ENCODE measurements at regions not wholly inside any gene's neighbourhood (a gene's known extent, or its start where the extent isn't known, plus 50 kb on each side); places are given as distances from the start of the nearest gene placed in this dataset.

- Histone ChIP-seq H3K27me3 (ENCODE audit: control insufficient read depth in 2 of 2, insufficient read depth in 2 of 2, low read length in 2 of 2) (no peaks in the 10 kb centered on the region), H3K9me1 (ENCODE audit: control insufficient read depth, insufficient read depth, low read length) (no peaks in the 10 kb centered on the region)
- intact Hi-C loops (cut with micrococcal nuclease), result no loop called here
Measured at GRCh38 chr11:122353561-122353960, 237.5 kb upstream of the BLID start.

More at GRCh38 chr11:122353561-122353960, 237.5 kb upstream of the BLID start:
- DNase-seq (ENCODE audit: extremely low read depth in 1 of 4, low spot score in 3 of 4) (no peak), ATAC-seq (no peak), FAIRE-seq (no peak)
- Histone ChIP-seq H3K4me2 (ENCODE audit: insufficient read depth, low read length) (no peak overlapping the region), H2AFZ (ENCODE audit: low read depth, low read length) (no peak overlapping the region), H3K79me2 (ENCODE audit: control insufficient read depth, insufficient read depth, low read length) (no peaks in the 10 kb centered on the region), H3K9me3 (replicated peaks; ENCODE audit: control insufficient read depth, insufficient read depth, low read depth, low read length) (no peaks in the 10 kb centered on the region), H3K4me3 (no peak overlapping the region), H3K36me3 (ENCODE audit: control insufficient read depth, insufficient read depth, low read length) (no peaks in the 10 kb centered on the region), H3K4me1 (replicated peaks in 1 of 2; ENCODE audit: control insufficient read depth in 2 of 2, insufficient read depth in 2 of 2, low read length in 2 of 2) (no peaks in the 10 kb centered on the region), H3K9ac (ENCODE audit: insufficient read depth in 1 of 2, low read depth in 2 of 2, low read length in 2 of 2) (no peak overlapping the region), H3K27ac (ENCODE audit: extremely low read depth, low read depth, low read length) (no peak overlapping the region), H4K20me1 (replicated peaks; ENCODE audit: control insufficient read depth, insufficient read depth, low read length) (no peaks in the 10 kb centered on the region)
- in situ Hi-C loops (cut with MboI), result no loop called here
- ChIA-PET CTCF (ENCODE audit: low intra/inter-chr PET ratio) (no interaction called here), POLR2A (no interaction called here)
- 0% methylated on average over 4 of the region's 4 CpGs for WGBS (ENCODE audit: insufficient coverage, low coverage, missing lambda C conversion rate)
- TF ChIP-seq RAD51 (IDR thresholded peaks at IDR 0.05; ENCODE audit: borderline replicate concordance, low read depth) (no peak), FOXO4 (CRISPR knock-in tag; IDR thresholded peaks at IDR 0.05) (no peak), SOX6 (IDR thresholded peaks at IDR 0.05) (no peak), ZNF277 (CRISPR knock-in tag; IDR thresholded peaks at IDR 0.05; ENCODE audit: borderline replicate concordance) (no peak), HDAC2 (IDR thresholded peaks at IDR 0.05) (no peak), TBL1XR1 (IDR thresholded peaks at IDR 0.05; ENCODE audit: low read length in 2 of 2) (no peak), NR2C1 (IDR thresholded peaks at IDR 0.05) (no peak), NR2C1 (tag; IDR thresholded peaks at IDR 0.05) (no peak), E2F3 (CRISPR knock-in tag; IDR thresholded peaks at IDR 0.05) (no peak), HEY1 (CRISPR knock-in tag; IDR thresholded peaks at IDR 0.05; ENCODE audit: borderline replicate concordance) (no peak), TAF9B (IDR thresholded peaks at IDR 0.05; ENCODE audit: partially characterized antibody) (no peak), BACH1 (tag; IDR thresholded peaks at IDR 0.05) (no peak), NFE2L1 (tag; IDR thresholded peaks at IDR 0.05; ENCODE audit: borderline replicate concordance, low read depth) (no peak)
- BruUV-seq (replicated peaks), result no TSS peak

Data from K562 (cell line).